ENCODE measurements at regions not wholly inside any gene's neighbourhood (a gene's known extent, or its start where the extent isn't known, plus 50 kb on each side); places are given as distances from the start of the nearest gene placed in this dataset.
A peak's percentile ranks its signal among the peaks of the same experiment; 100 is the strongest.

GRCh38 chr17:65394811-65395472, 166.5 kb downstream of the AXIN2 start:
- no peak overlapping the region for H3K27ac ChIP-seq
- no peaks in the 10 kb centered on the region for H3K9me3 ChIP-seq (ENCODE audit: low read depth)
- H3K36me3 ChIP-seq = no peaks in the 10 kb centered on the region
- TF ChIP-seq, protein P1, sequence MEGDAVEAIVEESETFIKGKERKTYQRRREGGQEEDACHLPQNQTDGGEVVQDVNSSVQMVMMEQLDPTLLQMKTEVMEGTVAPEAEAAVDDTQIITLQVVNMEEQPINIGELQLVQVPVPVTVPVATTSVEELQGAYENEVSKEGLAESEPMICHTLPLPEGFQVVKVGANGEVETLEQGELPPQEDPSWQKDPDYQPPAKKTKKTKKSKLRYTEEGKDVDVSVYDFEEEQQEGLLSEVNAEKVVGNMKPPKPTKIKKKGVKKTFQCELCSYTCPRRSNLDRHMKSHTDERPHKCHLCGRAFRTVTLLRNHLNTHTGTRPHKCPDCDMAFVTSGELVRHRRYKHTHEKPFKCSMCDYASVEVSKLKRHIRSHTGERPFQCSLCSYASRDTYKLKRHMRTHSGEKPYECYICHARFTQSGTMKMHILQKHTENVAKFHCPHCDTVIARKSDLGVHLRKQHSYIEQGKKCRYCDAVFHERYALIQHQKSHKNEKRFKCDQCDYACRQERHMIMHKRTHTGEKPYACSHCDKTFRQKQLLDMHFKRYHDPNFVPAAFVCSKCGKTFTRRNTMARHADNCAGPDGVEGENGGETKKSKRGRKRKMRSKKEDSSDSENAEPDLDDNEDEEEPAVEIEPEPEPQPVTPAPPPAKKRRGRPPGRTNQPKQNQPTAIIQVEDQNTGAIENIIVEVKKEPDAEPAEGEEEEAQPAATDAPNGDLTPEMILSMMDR (IDR thresholded peaks at IDR 0.05; ENCODE audit: low read depth, low read length) = no peak
- H3K4me3 ChIP-seq = no peak overlapping the region
- H3K4me1 ChIP-seq (ENCODE audit: low read depth) = no peaks in the 10 kb centered on the region
- no peaks in the 10 kb centered on the region for H3K27me3 ChIP-seq
- DNase-seq (ENCODE audit: low read depth in 1 of 2, low spot score in 1 of 2) = no peak

- TF ChIP-seq, protein P1 (IDR thresholded peaks at IDR 0.05; ENCODE audit: low read depth, low read length) = no peak
Observed at GRCh38 chr17:65393514-65393913, 167.9 kb downstream of the AXIN2 start.

DNA sequence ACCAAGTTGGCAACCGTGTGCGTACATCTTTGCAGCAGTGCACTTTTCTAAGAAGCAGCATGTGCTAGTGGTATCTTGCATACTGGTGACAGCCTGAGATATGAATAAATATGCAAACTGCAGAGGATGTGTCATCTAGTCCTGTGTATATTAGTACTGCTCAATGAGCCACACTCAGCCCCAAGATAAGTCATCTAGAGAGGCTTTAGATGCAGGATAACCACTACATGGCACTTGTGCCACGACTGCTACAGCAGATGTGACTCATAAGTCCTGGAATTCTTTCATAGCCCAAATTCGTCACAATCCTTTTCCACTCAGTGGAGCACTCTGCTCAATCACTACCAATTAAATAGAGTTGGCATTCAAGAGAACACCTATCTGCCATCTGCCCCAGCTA, 171.5 kb downstream of the AXIN2 start:
- no peak overlapping the region for H3K27ac ChIP-seq
- TF ChIP-seq, protein P1 (IDR thresholded peaks at IDR 0.05; ENCODE audit: low read depth, low read length) = no peak
- no peak overlapping the region for H3K4me3 ChIP-seq
- H3K36me3 ChIP-seq = no peaks in the 10 kb centered on the region
- DNase-seq (ENCODE audit: low read depth in 1 of 2, low spot score in 1 of 2) = peak in 1 of 2 donors; percentile 21
- H3K4me1 ChIP-seq (ENCODE audit: low read depth) = no peaks in the 10 kb centered on the region
- no peaks in the 10 kb centered on the region for H3K9me3 ChIP-seq (ENCODE audit: low read depth)
- H3K27me3 ChIP-seq = no peaks in the 10 kb centered on the region

More at GRCh38 chr17:65393514-65393913, 167.9 kb downstream of the AXIN2 start:
- DNase-seq (ENCODE audit: low read depth in 1 of 2, low spot score in 1 of 2) = no peak
- Histone ChIP-seq H3K4me3 (no peak overlapping the region), H3K27ac (no peak overlapping the region), H3K9me3 (ENCODE audit: low read depth) (no peaks in the 10 kb centered on the region), H3K36me3 (no peaks in the 10 kb centered on the region), H3K27me3 (no peaks in the 10 kb centered on the region), H3K4me1 (ENCODE audit: low read depth) (no peaks in the 10 kb centered on the region)

DNA sequence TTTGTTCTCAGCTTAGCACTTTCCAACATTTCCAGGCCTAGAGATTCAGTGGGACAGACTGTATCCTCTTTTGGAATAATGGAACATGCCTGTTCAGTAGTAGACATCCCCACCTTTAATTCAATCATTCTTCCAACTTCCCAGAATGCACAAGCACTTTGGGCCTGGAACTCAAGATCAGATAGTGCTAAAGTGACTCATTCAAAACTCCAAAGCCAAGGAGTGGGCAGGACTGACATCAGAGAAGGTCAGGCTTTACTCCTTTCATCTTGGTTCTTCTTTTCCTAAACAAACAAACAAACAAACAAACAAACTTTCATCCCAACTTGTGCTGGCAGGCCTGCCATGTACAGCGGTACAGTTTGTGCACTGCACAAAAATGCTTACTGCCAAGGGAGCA, 172.0 kb downstream of the AXIN2 start:
- H3K27ac ChIP-seq = no peak overlapping the region
- peak in 1 of 2 donors; percentile 33 for DNase-seq (ENCODE audit: low read depth in 1 of 2, low spot score in 1 of 2)
- H3K4me1 ChIP-seq (ENCODE audit: low read depth) = no peaks in the 10 kb centered on the region
- H3K36me3 ChIP-seq = no peaks in the 10 kb centered on the region
- H3K4me3 ChIP-seq = no peak overlapping the region
- no peaks in the 10 kb centered on the region for H3K27me3 ChIP-seq
- TF ChIP-seq, protein P1 (IDR thresholded peaks at IDR 0.05; ENCODE audit: low read depth, low read length) = no peak
- no peaks in the 10 kb centered on the region for H3K9me3 ChIP-seq (ENCODE audit: low read depth)

DNA sequence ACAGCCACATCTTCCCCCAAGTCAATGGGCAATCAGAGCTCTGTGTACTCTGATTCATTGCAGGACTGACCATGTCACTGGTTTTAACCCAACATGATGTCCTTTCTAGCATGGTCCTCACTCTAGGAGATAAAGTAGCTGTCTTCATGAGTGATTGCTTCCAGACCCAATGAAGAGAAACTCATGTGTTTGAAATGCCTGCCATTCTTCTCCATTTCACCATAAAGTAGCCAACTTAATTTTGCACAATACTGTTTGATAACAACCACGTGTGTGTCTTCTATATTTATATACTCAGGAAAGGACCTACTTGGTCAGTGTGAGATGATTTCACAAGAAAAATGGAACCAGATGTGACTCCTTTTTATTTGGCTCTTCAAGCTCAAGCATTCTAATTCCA, 172.5 kb downstream of the AXIN2 start:
- Histone ChIP-seq H3K9me3 (ENCODE audit: low read depth) (no peaks in the 10 kb centered on the region), H3K27ac (no peak overlapping the region), H3K36me3 (no peaks in the 10 kb centered on the region), H3K4me3 (no peak overlapping the region), H3K27me3 (no peaks in the 10 kb centered on the region), H3K4me1 (ENCODE audit: low read depth) (no peaks in the 10 kb centered on the region)
- no peak for DNase-seq (ENCODE audit: low read depth in 1 of 2, low spot score in 1 of 2)
- TF ChIP-seq, protein P1 (IDR thresholded peaks at IDR 0.05; ENCODE audit: low read depth, low read length) = no peak

Data from cardiac muscle cell (in vitro differentiated cells and primary cell).